SK-N-MC (cell line): ENCODE measurements at regions not wholly inside any gene's neighbourhood (a gene's known extent, or its start where the extent isn't known, plus 50 kb on each side); places are given as distances from the start of the nearest gene placed in this dataset.

Experiments
- EZH2 ChIP-seq: fragments of 200-600 bp; sonication (generic); IDR thresholded peaks from one replicate; pipeline ENCODE4 v1.6.1; 2017; ENCODE audit warnings: antibody characterized with exemption
- POLR2AphosphoS5 ChIP-seq: IDR thresholded peaks from 2 replicates; pipeline ENCODE4 v1.6.1; 2012; ENCODE audit warnings: mild to moderate bottlenecking, low read depth, low read length, borderline replicate concordance

DNA sequence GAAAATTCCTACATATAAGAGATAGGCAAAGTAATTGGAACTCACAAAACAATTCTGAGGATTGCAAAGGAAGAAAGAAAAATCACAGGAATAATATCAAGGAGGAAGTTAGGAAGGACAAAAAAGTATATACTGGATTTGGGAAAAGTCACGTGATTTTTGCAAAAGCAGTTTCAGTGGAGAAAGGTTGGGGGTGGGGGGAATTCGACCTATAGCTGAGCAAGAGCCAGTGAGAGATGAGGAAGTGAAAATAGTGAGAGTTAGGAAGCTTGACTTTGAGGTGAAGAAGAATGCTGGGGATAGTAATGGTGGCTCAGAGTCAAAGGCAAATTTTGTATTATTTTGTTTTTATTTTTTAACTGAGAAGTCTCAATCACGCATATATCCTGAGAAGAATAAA is 438.0 kb upstream of the PMFBP1 start:
- TF ChIP-seq POLR2AphosphoS5 (no peak), EZH2 (no peak)
